ENCODE measurements at regions not wholly inside any gene's neighbourhood (a gene's known extent, or its start where the extent isn't known, plus 50 kb on each side); places are given as distances from the start of the nearest gene placed in this dataset.

DNA sequence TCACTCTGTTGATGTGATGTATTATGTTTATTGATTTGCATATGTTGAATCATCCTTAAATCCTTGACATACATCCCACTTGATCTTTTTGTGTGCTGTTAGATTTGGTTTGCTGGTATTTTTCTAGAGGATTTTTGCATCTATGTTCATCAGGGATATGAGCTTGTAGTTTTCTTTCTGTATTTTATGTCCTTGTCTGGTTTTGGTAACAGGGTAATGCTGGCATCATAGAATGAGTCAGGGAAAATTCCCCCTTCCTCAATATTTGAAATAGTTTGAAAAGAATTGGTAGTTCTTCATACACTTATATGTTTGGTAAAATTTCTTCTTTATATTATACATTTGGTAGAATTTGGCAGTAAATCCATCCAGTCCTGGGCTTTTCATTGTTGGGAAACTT, 89.4 kb upstream of the SLC13A1 start:
- TF ChIP-seq, protein P1, sequence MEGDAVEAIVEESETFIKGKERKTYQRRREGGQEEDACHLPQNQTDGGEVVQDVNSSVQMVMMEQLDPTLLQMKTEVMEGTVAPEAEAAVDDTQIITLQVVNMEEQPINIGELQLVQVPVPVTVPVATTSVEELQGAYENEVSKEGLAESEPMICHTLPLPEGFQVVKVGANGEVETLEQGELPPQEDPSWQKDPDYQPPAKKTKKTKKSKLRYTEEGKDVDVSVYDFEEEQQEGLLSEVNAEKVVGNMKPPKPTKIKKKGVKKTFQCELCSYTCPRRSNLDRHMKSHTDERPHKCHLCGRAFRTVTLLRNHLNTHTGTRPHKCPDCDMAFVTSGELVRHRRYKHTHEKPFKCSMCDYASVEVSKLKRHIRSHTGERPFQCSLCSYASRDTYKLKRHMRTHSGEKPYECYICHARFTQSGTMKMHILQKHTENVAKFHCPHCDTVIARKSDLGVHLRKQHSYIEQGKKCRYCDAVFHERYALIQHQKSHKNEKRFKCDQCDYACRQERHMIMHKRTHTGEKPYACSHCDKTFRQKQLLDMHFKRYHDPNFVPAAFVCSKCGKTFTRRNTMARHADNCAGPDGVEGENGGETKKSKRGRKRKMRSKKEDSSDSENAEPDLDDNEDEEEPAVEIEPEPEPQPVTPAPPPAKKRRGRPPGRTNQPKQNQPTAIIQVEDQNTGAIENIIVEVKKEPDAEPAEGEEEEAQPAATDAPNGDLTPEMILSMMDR (conservative IDR thresholded peaks at IDR 0.05; ENCODE audit: low read depth in 2 of 2), result no peak
- TF ChIP-seq EZH2 (IDR thresholded peaks at IDR 0.05; ENCODE audit: low read depth, unreplicated experiment), result no peak
- TF ChIP-seq CREB1 (CRISPR knock-in tag; IDR thresholded peaks at IDR 0.05; ENCODE audit: low read depth), result no peak

Data from GM23338 (cell line).